Occipital lobe (tissue), 1 donor: ENCODE measurements at regions not wholly inside any gene's neighbourhood (a gene's known extent, or its start where the extent isn't known, plus 50 kb on each side); places are given as distances from the start of the nearest gene placed in this dataset.

Experiments used
- DNase-seq: peaks from one replicate; lab custom pipeline; 2025; lab: John Stamatoyannopoulos, UW

DNA sequence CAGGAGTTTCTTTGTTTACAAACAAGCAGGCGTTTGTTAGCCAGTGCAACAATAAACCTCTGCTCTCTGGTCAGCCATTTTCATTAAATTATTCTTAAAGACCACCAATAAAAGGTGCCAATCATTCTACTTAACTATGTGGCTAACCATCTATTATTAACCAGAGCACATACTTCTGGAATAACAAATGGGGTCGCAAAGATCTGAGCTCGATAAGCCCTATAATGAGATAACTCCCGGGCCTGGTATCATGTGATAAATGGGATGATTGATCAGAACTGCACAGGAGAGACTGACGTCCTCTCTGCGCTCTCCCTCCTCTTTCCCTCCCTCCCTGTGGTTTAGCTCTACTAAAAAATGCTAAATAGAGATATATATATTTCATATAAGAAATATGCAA is 488.2 kb downstream of the NTRK2 start:
- no peak for DNase-seq

- DNase-seq = no peak
Measured at GRCh38 chr9:85156652-85157051, 487.1 kb downstream of the NTRK2 start.

- no peak for DNase-seq
Measured at GRCh38 chr9:85155352-85155751, 485.8 kb downstream of the NTRK2 start.

DNA sequence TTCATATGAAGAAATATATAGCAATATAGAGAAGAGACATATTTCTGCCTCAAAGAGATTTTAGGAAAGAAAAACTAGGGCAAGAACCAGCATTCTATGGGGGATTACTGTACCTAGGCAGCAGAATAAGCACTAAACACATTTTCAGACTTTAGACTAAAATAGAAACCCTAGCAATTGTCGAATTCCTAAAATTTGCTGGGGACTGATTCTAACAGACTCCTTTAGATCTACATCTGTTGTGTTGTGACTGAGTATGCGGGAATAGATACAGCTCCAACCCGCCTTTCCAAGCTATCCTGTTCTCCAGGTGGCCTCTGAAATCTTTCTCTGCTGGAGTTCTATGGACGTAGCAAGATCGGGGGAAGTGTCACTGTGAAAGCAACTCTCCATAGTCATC is 482.2 kb downstream of the NTRK2 start:
- DNase-seq = no peak

GRCh38 chr9:85151162-85151561 is 481.6 kb downstream of the NTRK2 start:
- no peak for DNase-seq

- no peak for DNase-seq
Measured at GRCh38 chr9:85147046-85147640, 477.6 kb downstream of the NTRK2 start.

GRCh38 chr9:85142968-85143367 is 473.4 kb downstream of the NTRK2 start:
- DNase-seq = no peak

GRCh38 chr9:85142496-85142911 is 473.0 kb downstream of the NTRK2 start:
- no peak for DNase-seq

- no peak for DNase-seq
Measured at GRCh38 chr9:85137696-85138095, 468.2 kb downstream of the NTRK2 start.

DNA sequence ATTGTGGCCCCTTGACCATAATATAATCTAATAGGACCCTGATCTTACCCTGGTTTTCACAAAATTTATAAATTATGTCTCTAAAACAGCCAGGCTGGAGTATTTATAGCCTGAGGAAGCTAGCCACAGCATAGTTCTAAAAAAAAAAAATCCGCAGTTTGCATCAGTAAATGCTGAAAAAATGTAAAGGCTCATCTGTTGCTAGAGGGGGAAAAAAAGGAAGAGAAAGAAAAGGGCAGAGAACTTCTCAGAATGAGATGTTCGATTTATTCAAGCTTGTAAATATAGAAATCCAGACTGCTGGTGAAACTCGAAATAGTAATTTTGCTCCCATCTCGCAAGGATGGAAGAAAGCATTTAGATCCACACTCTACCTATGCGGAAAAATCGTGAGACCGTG is 467.5 kb downstream of the NTRK2 start:
- no peak for DNase-seq

GRCh38 chr9:85136507-85136906 is 467.0 kb downstream of the NTRK2 start:
- no peak for DNase-seq

- no peak for DNase-seq
Measured at GRCh38 chr9:85130764-85131163, 461.2 kb downstream of the NTRK2 start.

DNA sequence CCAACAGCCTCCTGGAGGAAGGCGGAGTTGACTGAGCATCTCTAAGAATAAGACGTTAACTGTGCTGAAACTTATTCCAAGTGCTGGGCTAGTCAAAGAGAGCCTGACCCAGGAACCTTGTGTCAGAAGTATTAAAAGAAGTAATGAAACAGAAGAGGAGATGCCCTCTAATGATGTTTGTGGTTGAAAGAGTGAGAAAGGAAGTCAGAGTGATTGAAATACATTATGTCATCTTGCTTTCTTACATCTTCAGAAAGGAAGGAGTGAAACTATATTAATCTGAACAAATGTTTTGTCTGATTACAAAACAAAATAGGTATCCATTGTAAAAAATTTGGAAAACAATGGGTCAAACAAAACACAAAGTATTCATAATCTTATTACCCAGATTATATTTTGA is 460.7 kb downstream of the NTRK2 start:
- DNase-seq = no peak

- no peak for DNase-seq
Measured at GRCh38 chr9:85129514-85129913, 460.0 kb downstream of the NTRK2 start.

- no peak for DNase-seq
Measured at GRCh38 chr9:85118990-85119755, 449.6 kb downstream of the NTRK2 start.

DNA sequence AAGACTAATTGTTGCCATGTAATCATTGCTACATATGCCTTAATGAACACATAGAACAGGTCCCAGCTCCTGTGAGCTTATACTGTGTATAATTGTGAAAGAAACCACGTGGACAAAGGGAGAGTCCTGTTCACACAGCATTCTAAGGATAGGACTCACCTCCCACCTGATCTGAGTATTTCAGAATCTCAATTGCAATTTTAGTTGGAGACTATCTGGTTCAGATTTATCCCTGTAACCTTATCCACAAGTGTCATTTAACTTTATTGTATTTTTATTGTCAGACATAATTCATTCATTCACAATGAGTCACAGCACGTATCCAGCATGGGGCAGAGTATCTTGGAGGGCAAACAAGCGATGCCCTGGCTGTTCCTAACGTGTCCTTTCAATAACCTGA is 448.3 kb downstream of the NTRK2 start:
- no peak for DNase-seq

DNA sequence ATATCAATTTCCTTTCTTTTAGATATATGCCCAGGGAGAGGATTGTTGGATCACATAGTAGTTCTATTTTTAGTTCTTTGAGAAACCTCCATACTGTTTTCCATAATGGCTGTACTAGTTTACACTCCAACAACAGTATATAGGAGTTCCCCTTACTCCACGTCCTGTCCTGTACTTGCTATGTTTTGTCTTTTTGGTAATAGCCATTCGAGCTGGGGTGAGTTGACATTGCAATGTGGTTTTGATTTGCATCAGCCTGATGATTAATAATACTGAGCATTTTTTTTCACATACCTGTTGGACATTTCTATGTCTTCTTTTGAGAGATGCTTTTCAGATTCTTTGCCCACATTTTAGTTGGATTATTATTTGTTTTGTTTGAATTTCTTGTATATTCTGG is 445.9 kb downstream of the NTRK2 start:
- no peak for DNase-seq

DNA sequence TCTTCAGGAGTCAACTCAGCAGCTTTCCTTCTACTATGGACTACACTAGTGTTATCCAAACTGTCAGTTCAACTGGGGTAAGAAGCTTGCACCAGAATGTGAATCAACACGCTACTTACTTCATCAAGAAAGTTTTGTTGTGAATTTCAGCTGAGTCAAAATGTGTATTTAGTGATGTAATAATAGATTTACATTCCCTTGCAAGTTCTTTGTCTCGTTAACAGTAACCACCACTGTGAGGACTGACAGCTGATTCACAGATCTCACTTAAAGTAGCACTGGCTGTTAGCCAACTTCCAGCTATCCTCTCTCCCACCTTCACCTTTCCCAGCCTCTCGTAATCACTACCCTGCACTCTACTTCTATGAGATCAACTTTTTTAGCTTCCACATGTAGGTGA is 445.3 kb downstream of the NTRK2 start:
- no peak for DNase-seq

DNA sequence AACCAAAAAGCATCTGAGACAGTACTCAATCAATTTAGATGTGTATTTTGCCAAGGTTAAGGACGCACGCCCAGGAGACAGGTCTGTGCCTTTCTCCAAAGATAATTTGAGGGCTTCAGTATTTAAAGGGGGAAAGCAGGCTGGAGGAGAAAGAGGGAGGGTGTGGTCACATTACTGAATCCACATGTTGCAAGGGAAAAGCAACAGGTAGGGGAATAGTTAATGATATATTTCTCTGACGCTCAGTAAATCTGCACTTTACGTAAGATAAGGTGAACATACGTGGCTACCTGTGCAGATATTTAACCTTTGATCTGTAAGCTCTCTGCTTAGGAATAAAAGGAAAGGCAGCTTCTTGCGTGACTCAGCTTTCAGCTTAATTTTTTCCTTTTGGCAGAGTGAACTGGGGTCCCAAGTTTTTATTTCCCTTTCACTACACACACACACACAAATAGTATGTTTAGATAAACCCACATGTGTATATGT is 443.4 kb downstream of the NTRK2 start:
- DNase-seq = no peak

DNA sequence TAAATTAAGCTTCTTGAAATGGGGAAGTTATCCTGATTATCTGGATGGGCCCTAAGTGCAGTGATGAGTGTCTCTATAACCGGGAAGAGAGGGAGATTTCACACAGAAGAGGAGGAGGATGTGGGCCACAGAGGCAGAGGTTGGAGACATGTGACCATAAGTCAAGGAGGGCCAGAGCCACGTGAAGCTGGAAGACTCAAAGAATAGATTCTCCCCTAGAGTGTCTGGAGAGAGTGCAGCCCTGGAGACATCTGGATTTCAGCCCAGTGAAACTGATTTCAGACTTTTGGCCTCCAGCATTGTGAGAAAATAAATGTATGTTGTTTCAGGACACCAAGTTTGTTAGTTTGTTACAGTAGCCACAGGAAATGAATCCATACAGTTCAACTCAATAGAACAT is 442.9 kb downstream of the NTRK2 start:
- no peak for DNase-seq

DNA sequence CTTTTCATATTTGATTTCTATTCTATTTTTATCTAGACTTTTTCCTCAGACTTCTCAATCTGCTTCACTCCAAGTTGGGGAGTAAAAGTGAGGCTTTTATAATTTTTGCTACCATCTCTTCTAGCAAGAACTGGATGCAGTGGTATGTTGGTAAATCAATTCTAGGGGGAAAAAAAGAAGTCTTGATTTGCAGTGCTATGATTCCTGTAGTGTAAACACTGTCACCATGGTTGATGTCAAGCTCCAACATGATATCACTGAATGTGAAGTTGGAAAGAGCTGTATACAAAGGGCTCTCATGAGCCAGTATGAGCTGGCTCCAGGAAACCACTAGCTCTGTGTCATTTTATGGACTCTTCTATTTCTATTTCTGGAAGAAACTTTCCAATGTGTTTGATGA is 439.2 kb downstream of the NTRK2 start:
- no peak for DNase-seq

DNA sequence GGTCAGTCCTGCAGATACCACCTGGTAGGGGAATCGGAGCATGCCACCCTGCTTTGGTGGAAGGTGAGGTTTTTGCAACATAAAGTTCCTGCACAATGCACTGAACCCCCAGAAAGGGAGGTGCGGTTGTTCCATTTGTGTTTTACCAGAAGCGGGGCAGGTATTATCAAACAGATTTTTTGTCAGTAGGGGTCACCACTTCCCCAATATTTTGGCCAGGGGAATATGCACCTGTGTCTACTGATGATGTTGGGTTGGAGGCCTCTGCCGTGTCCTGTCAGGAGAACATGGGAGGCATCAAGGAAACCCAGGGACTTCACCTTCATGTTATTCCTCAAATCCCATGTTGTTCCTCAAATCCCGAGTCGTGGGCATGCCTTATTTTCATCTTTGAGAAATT is 438.7 kb downstream of the NTRK2 start:
- no peak for DNase-seq
